HG02852 (cell line): ENCODE measurements at regions not wholly inside any gene's neighbourhood (a gene's known extent, or its start where the extent isn't known, plus 50 kb on each side); places are given as distances from the start of the nearest gene placed in this dataset.
A peak's percentile ranks its signal among the peaks of the same experiment; 100 is the strongest.

Experiments used
- ATAC-seq: cut with Tn5 transposase; IDR thresholded peaks from one replicate; pipeline ENCODE4 v1.9.1; 2021; ENCODE audit warnings: mild to moderate bottlenecking, moderate library complexity; ENCODE audit not compliant: unreplicated experiment

- ATAC-seq = peak; percentile 43
These were observed 259.5 kb upstream of the GRM7 start for GRCh38 chr3:6601374-6601773.

DNA sequence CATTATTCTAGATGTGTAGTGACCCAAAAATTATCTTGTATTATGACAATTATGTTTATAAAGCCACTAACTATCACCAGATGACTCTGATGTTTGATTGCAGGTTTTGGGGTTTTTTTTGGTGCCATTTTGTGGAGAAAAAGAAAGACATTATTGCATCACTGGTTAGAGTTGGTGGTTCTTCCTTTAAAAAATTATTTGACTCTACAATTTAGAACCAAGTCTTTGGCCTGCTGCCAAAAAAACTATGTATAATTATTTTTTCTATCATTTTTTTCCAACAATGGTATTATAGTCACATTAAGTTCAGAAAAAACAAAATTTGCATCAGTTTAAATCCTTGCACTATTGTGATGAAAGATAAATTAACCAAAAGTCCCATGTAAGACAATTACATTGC is 258.6 kb upstream of the GRM7 start:
- no peak for ATAC-seq

- peak; percentile 58 for ATAC-seq
These were observed 255.7 kb upstream of the GRM7 start for GRCh38 chr3:6605227-6605626.

DNA sequence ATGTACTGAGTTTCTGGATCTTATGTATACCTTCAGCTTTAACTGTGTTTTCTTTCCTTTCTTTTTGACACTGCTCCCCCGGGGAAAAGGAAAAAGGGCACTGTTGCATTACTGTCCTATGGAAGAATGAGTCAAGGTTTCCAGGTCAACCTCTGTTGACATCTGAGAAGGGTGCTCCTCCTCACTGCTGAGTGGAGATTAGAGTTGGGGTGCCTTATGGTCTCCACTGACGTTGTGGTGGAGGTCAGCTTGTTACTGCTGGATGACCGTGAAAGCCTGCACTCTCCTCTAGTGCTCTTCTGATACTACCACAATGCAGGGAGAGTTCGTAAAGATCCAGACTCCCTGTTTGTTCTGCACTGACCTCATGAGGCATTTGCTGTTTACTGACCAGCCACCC is 252.1 kb upstream of the GRM7 start:
- no peak for ATAC-seq

DNA sequence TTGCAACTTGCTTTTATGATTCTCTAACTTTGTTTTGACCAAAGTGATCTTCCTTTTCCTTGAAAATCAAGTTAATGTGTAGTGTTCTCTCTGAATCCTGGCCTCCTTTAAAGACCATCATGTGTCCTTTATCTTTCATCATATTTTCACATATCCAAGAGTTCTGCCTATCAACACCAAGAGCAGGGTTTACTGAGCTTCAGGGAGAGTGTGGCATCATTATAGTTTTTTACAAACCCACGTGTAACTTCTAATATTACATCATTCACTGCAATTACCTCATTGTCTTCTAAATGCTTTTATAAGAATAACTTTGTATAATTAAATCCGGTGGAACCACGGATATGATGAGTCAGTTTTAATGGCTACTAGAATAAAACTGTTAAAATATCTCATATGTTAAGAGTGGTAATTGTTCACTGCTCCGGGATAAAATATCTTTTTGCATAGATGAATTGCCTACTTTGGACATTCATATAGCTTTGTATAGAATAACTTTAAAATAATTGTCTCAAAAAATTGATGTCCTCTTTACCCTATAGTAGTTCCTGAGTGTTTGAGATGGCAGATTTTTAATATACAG is 248.8 kb upstream of the GRM7 start:
- ATAC-seq = no peak

- ATAC-seq = no peak
These were observed 238.7 kb upstream of the GRM7 start for GRCh38 chr3:6622260-6622659.

GRCh38 chr3:6622712-6623111 is 238.2 kb upstream of the GRM7 start:
- ATAC-seq = no peak

DNA sequence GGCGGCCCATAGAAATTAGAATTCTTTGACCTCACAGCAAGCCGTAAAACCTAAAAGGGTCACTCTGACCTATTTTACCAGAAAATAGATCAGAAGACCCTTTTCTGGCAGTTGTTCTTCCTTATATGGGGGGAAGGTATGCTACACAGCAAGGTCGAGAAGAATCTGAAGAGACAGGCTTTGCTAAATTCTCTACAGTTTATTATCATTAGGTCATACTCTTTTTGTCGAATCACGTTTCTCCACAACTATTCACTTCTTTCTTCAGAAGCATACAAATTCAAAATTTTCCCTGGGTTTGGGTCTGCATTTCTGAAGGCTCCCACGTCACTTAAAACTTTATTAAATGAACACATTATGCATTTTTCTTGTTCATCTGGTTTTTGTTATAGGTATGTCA is 229.5 kb upstream of the GRM7 start:
- no peak for ATAC-seq

DNA sequence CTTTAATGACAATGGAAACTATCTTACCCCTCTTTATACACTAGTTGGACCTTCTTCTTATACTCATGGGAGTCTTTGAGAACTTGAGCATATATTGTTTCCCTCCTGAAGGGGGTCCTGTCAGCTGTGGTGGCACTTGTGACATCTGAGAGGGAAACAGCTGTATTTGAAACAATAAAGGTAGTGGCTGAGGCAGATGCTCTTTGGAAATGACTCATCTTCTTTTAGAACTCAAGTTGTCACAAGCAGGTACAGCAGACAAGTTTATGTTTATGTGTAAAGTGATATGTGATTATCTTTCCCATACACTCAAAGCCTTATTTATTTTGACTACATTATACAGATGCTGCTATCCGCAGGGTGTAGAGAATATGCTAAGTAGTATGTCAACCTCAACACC is 220.0 kb upstream of the GRM7 start:
- no peak for ATAC-seq

GRCh38 chr3:6644070-6644929 is 216.6 kb upstream of the GRM7 start:
- peak; percentile 72 for ATAC-seq

GRCh38 chr3:6654670-6655069 is 206.2 kb upstream of the GRM7 start:
- no peak for ATAC-seq

- no peak for ATAC-seq
These were observed 205.6 kb upstream of the GRM7 start for GRCh38 chr3:6655275-6655674.

GRCh38 chr3:6657591-6657990 is 203.3 kb upstream of the GRM7 start:
- ATAC-seq = no peak

DNA sequence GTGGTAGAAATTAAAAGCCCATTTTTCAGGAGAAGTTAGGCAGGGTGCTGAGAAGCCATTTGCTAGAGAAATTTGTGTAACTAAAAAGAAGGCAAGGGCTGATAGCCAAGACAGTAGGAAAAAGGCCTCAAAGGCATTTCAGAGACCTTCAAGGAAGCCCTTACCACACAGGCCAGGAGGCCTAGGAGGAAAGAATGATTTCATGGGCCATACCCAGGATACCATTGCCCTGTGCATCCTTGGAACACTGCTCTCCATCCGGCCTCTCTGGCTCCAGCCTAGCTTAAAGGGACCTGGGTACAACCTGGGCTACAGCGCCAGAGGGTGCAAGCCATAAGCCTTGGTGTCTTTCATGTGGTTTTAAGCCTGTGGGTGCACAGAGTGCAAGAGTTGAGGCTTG is 193.6 kb upstream of the GRM7 start:
- no peak for ATAC-seq

GRCh38 chr3:6671363-6671762 is 189.6 kb upstream of the GRM7 start:
- ATAC-seq = no peak

GRCh38 chr3:6679510-6679909 is 181.4 kb upstream of the GRM7 start:
- peak; percentile 29 for ATAC-seq

DNA sequence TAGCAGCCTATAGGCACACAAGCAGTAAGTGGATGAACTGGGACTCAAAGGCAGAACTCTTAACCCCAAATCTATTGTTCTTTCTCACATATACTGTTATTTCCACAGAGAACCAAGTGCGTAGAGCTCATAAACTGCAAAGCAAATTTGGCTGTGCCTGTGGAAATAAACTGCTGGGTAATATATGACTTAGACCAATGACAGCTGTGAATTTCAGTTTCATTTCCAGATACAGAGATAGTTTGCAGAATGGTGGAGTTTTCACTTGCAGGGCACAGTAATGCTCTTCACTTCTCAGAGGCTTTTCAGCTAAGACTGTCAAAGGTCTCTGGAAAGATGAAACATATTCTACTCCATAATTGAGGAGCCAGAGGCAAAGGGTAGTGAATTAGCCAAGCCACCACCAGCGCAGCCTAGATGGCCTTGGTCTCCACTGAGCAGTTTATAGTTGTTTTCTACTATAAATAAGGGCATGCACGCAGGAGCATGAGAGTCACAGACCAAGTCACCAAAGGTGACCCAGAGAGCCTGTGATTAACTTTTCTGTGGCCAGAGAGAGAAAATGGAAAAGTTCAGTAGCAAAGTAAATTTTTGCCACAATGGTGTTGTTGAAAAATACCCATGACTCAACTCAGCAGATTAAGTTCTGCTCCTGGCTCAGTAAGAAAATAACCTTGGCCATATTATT is 180.7 kb upstream of the GRM7 start:
- peak; percentile 94 for ATAC-seq

DNA sequence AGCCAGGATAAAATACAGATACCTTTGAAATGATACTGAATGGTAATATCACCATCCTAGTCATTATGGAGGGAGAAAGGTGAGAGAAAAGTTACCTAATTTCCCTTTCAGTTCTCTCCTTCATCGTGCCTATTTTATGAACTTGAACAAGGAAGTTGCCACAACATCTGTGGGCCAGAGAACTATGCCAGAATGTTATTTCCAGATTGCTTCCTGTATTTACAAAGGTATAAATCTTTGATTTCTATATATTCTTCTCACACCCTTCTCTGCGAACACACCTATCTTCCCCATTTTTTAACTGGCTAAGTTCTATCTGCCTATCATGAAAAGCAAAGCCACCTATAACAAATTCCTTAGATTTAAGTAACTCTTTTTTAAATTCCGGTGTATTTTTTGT is 163.6 kb upstream of the GRM7 start:
- ATAC-seq = no peak

DNA sequence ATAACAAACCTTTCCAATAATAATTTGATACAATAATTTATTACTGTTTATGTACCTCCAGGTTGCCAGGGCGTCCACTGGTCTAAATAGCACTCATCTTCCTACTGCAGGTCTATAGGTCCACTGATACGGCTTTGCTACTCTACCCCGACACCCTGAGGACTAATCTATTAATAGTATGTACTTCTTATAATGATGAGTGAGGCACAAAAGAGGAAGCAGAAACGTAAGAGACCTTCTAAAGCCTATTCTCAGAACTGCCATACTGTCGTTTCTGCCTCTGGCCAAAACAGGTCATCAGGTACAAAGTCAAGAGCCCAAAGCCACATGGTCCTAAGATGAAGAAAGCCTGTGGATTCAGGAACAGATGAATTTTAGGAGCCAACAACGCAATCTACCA is 163.2 kb upstream of the GRM7 start:
- ATAC-seq = peak; percentile 74

GRCh38 chr3:6704817-6705216 is 156.1 kb upstream of the GRM7 start:
- peak; percentile 51 for ATAC-seq

DNA sequence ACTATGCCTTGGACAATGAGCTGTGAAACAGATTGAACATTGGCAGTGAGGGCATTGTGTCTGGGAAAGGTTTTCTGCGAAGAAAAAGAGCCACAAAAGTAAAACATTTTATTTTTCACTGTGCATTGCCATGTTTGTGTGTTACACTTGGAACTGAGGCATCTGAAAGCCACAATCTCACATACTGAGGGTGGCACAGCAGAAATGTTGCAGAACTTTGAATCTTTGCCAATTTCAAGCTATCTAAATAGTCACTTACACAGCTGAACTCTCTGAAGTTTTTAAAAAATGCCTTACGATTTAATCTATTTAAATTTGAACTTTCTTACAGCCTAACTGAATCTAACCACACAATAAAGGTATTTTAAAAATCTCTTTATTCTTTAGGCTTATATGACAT is 154.1 kb upstream of the GRM7 start:
- no peak for ATAC-seq

DNA sequence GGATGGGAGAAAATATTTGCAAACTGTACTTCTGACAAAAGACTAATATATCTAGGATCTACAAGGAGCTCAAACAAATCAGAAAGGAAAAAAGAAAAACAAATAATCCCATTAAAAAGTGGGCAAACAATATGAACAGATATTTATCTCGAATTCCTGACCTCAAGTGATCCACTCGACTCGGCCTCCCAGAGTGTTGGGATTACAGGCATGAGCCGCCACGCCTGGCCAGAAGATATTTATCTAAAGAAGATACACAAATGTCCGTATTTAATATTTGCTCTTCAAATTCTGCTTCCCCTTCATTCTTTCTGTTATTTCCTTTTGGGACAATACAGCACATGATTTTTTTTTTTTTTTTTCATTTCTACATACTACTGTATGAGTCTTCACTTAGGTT is 151.7 kb upstream of the GRM7 start:
- ATAC-seq = no peak
